ENCODE measurements at regions not wholly inside any gene's neighbourhood (a gene's known extent, or its start where the extent isn't known, plus 50 kb on each side); places are given as distances from the start of the nearest gene placed in this dataset.

GRCh38 chr12:131605304-131605829 is 105.5 kb upstream of the SFSWAP start (continued):
- TF ChIP-seq ZEB2 (IDR thresholded peaks at IDR 0.05) (peak; percentile 41; the same call in 1 of the 2 replicates), SRSF9 (IDR thresholded peaks at IDR 0.05; ENCODE audit: borderline replicate concordance, low read depth, low read length) (no peak), MGA (IDR thresholded peaks at IDR 0.05) (peak; percentile 40; the same call in 1 of the 2 replicates), KLF10 (CRISPR knock-in tag; IDR thresholded peaks at IDR 0.05) (0 out of 2 replicates have a peak, but pooled peaks have one; percentile 56), TRIM24 (IDR thresholded peaks at IDR 0.05) (peak; percentile 50 to 80; a peak in 2 of 4 replicates), NR2F6 (CRISPR knock-in tag; IDR thresholded peaks at IDR 0.05) (peak; percentile 71; the same call in 1 of the 2 replicates), KDM4B (IDR thresholded peaks at IDR 0.05; ENCODE audit: borderline replicate concordance in 2 of 2, low read depth in 1 of 2) (no peak), ZNF592 (IDR thresholded peaks at IDR 0.05) (peak; percentile 98), TEAD4 (IDR thresholded peaks at IDR 0.05; ENCODE audit: low read length) (no peak), TEAD4 (CRISPR knock-in tag; IDR thresholded peaks at IDR 0.05; ENCODE audit: borderline replicate concordance) (no peak), HSF4 (CRISPR knock-in tag; IDR thresholded peaks at IDR 0.05; ENCODE audit: borderline replicate concordance) (peak; percentile 94)
